NCI-H1694 (cell line): ENCODE measurements at regions not wholly inside any gene's neighbourhood (a gene's known extent, or its start where the extent isn't known, plus 50 kb on each side); places are given as distances from the start of the nearest gene placed in this dataset.

Source experiments
- DNase-seq: peaks from one replicate; lab custom pipeline; 2025; lab: John Stamatoyannopoulos, UW

GRCh38 chr7:136034132-136034531 lies 57.0 kb upstream of the MTPN start:
- no peak for DNase-seq

- no peak for DNase-seq
These were observed 56.4 kb upstream of the MTPN start for GRCh38 chr7:136033413-136034031.

- DNase-seq: no peak
These were observed 53.7 kb upstream of the MTPN start for GRCh38 chr7:136030867-136031318.

GRCh38 chr7:136030330-136030729 lies 53.2 kb upstream of the MTPN start:
- DNase-seq: no peak

- no peak for DNase-seq
These were observed 50.0 kb upstream of the MTPN start for GRCh38 chr7:136027160-136027559.
